ENCODE measurements at regions not wholly inside any gene's neighbourhood (a gene's known extent, or its start where the extent isn't known, plus 50 kb on each side); places are given as distances from the start of the nearest gene placed in this dataset.

- no peak for TF ChIP-seq CTCF (IDR thresholded peaks at IDR 0.05)
- TF ChIP-seq POLR2A (IDR thresholded peaks at IDR 0.05), result no peak
- H3K4me3 ChIP-seq, result no peak overlapping the region
- no peaks in the 10 kb centered on the region for H3K9me3 ChIP-seq
- H3K36me3 ChIP-seq, result no peaks in the 10 kb centered on the region
- intact Hi-C loops (cut with DNase I), result no loop called here
- H3K27ac ChIP-seq, result no peak overlapping the region
- no peak for DNase-seq
- no peaks in the 10 kb centered on the region for H3K4me1 ChIP-seq
- H3K27me3 ChIP-seq, result peaks cover 0 to 29% (median 0%) of the 10 kb centered on the region in 4 donors
- 74 to 82% methylated on average over 5 to 9 of the region's 10 CpGs for WGBS, 2 donors
Observed at GRCh38 chr22:47740109-47740805, 977.8 kb downstream of the TBC1D22A start.

GRCh38 chr22:47739291-47740015, 977.0 kb downstream of the TBC1D22A start:
- no peak overlapping the region for H3K4me3 ChIP-seq
- H3K9me3 ChIP-seq, result no peaks in the 10 kb centered on the region
- TF ChIP-seq CTCF (IDR thresholded peaks at IDR 0.05) (no peak), POLR2A (IDR thresholded peaks at IDR 0.05) (no peak)
- peaks cover 0 to 25% (median 0%) of the 10 kb centered on the region in 4 donors for H3K27me3 ChIP-seq
- no peaks in the 10 kb centered on the region for H3K4me1 ChIP-seq
- no peak for DNase-seq
- intact Hi-C loops (cut with DNase I), result no loop called here
- H3K27ac ChIP-seq, result no peak overlapping the region
- H3K36me3 ChIP-seq, result no peaks in the 10 kb centered on the region
- WGBS, 2 donors, result 60% methylated on average over 9 to 10 of the region's 16 CpGs

GRCh38 chr22:47738472-47739013, 976.1 kb downstream of the TBC1D22A start:
- no peak for DNase-seq
- peaks cover 0 to 25% (median 0%) of the 10 kb centered on the region in 4 donors for H3K27me3 ChIP-seq
- H3K9me3 ChIP-seq, result no peaks in the 10 kb centered on the region
- no peaks in the 10 kb centered on the region for H3K4me1 ChIP-seq
- intact Hi-C loops (cut with DNase I), result no loop called here
- H3K27ac ChIP-seq, result no peak overlapping the region
- no peak overlapping the region for H3K4me3 ChIP-seq
- TF ChIP-seq CTCF (IDR thresholded peaks at IDR 0.05) (no peak), POLR2A (IDR thresholded peaks at IDR 0.05) (no peak)
- no peaks in the 10 kb centered on the region for H3K36me3 ChIP-seq
- 69 to 71% methylated on average over 4 to 7 of the region's 8 CpGs for WGBS, 2 donors

GRCh38 chr22:47736186-47737034, 974.0 kb downstream of the TBC1D22A start:
- no peaks in the 10 kb centered on the region for H3K9me3 ChIP-seq
- H3K4me1 ChIP-seq, result no peaks in the 10 kb centered on the region
- WGBS, 2 donors, result 45 to 63% methylated on average over 12 to 14 of the region's 15 CpGs
- TF ChIP-seq POLR2A (IDR thresholded peaks at IDR 0.05) (no peak), CTCF (IDR thresholded peaks at IDR 0.05) (no peak)
- no peaks in the 10 kb centered on the region for H3K36me3 ChIP-seq
- intact Hi-C loops (cut with DNase I), result no loop called here
- H3K27me3 ChIP-seq, result peaks cover 0 to 20% (median 0%) of the 10 kb centered on the region in 4 donors
- DNase-seq, result no peak
- no peak overlapping the region for H3K27ac ChIP-seq
- no peak overlapping the region for H3K4me3 ChIP-seq

All from esophagus squamous epithelium (tissue), 5 donors.